Tibial artery (tissue), 4 donors: ENCODE measurements at regions not wholly inside any gene's neighbourhood (a gene's known extent, or its start where the extent isn't known, plus 50 kb on each side); places are given as distances from the start of the nearest gene placed in this dataset.

ENCODE experiments used
- DNase-seq, 2 donors: peaks; one replicate each; pipeline ENCODE4 v3.0.0-alpha.2; 2019
- H3K27ac ChIP-seq, 2 donors: fragments of 200-600 bp; sonication (generic) in 1 of 2; 1 replicate in 1 of 2; 2 replicates in 1 of 2; pipeline ENCODE4 v1.5.1; 2018 to 2019; ENCODE audit warnings: mild to moderate bottlenecking in 1 of 2
- H3K27me3 ChIP-seq, 2 donors: fragments of 200-600 bp; sonication (generic) in 1 of 2; one replicate each; pipeline versions ENCODE4 v1.5.1 to v1.6.0; 2016 to 2019
- H3K36me3 ChIP-seq, 3 donors: fragments of 200-600 bp; sonication (generic) in 2 of 3; one replicate each; pipeline ENCODE4 v1.5.1; 2016 to 2019; ENCODE audit warnings: mild to moderate bottlenecking in 2 of 3
- H3K4me1 ChIP-seq, 4 donors: fragments of 200-600 bp; sonication (generic) in 2 of 4; 1 replicate in 3 of 4; 2 replicates in 1 of 4; pipeline ENCODE4 v1.5.1; 2016 to 2019
- H3K4me3 ChIP-seq, 2 donors: fragments of 200-600 bp; sonication (generic) in 1 of 2; 1 replicate in 1 of 2; 2 replicates in 1 of 2; pipeline ENCODE4 v1.5.1; 2018 to 2019; ENCODE audit warnings: mild to moderate bottlenecking in 2 of 2
- H3K9me3 ChIP-seq, 3 donors: fragments of 200-600 bp; sonication (generic) in 1 of 3; one replicate each; pipeline ENCODE4 v1.5.1; 2016 to 2019
- CTCF ChIP-seq, 2 experiments: fragments of 200-600 bp in 1 of 2; fragments of 450-650 bp in 1 of 2; IDR thresholded peaks; one replicate each; pipeline ENCODE4 v1.5.1; 2017 to 2019; ENCODE audit warnings: antibody characterized with exemption in 2 of 2, mild to moderate bottlenecking in 1 of 2, moderate library complexity in 1 of 2
- intact Hi-C: fragments of 100-400 bp; cut with DNase I; formaldehyde crosslinking; loops from one replicate; pipeline ENCODE4 v1.15.0; 2023; ENCODE audit warnings: low total_unique reads

GRCh38 chr20:12466915-12467314, 541.9 kb upstream of the SPTLC3 start:
- no peak overlapping the region for H3K27ac ChIP-seq
- no peaks in the 10 kb centered on the region for H3K9me3 ChIP-seq
- no peak for DNase-seq
- no peak overlapping the region for H3K4me3 ChIP-seq
- H3K27me3 ChIP-seq, result no peaks in the 10 kb centered on the region
- intact Hi-C loops, result no loop called here
- no peaks in the 10 kb centered on the region for H3K36me3 ChIP-seq
- H3K4me1 ChIP-seq, result no peaks in the 10 kb centered on the region
- TF ChIP-seq CTCF (IDR thresholded peaks at IDR 0.05), result no peak

GRCh38 chr20:12467758-12468157, 541.0 kb upstream of the SPTLC3 start:
- DNase-seq, result no peak
- H3K27ac ChIP-seq, result no peak overlapping the region
- no peak overlapping the region for H3K4me3 ChIP-seq
- intact Hi-C loops, result no loop called here
- no peak for TF ChIP-seq CTCF (IDR thresholded peaks at IDR 0.05)
- no peaks in the 10 kb centered on the region for H3K36me3 ChIP-seq
- no peaks in the 10 kb centered on the region for H3K9me3 ChIP-seq
- H3K4me1 ChIP-seq, result no peaks in the 10 kb centered on the region
- no peaks in the 10 kb centered on the region for H3K27me3 ChIP-seq

GRCh38 chr20:12482661-12483060, 526.1 kb upstream of the SPTLC3 start:
- Histone ChIP-seq H3K9me3 (peaks cover 0 to 9% (median 0%) of the 10 kb centered on the region in 3 donors), H3K36me3 (no peaks in the 10 kb centered on the region), H3K27ac (no peak overlapping the region), H3K4me3 (no peak overlapping the region), H3K4me1 (no peaks in the 10 kb centered on the region), H3K27me3 (no peaks in the 10 kb centered on the region)
- no peak for DNase-seq
- TF ChIP-seq CTCF (IDR thresholded peaks at IDR 0.05), result no peak
- intact Hi-C loops, result no loop called here

DNA sequence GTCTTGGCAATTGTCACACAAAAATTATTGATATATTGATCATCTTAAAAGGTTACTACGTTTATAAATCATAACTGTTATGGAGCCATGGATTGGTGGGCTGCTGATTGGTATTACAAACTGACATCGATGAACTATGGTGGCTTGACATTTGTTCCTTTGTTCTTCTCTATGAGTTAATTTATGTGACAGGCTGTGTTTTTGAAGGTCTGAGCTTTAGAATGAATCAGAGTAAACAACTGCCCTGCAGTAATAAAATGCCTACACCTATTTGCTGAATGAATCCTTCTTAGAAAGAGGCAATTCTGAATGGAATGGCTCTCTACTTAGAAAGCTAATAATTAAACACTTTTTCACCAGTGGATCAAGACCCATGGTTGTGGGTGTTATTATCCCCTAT, 506.3 kb upstream of the SPTLC3 start:
- Histone ChIP-seq H3K4me1 (no peaks in the 10 kb centered on the region), H3K27me3 (no peaks in the 10 kb centered on the region), H3K4me3 (no peak overlapping the region), H3K27ac (no peak overlapping the region), H3K9me3 (no peaks in the 10 kb centered on the region), H3K36me3 (no peaks in the 10 kb centered on the region)
- no peak for TF ChIP-seq CTCF (IDR thresholded peaks at IDR 0.05)
- no peak for DNase-seq
- intact Hi-C loops, result no loop called here

DNA sequence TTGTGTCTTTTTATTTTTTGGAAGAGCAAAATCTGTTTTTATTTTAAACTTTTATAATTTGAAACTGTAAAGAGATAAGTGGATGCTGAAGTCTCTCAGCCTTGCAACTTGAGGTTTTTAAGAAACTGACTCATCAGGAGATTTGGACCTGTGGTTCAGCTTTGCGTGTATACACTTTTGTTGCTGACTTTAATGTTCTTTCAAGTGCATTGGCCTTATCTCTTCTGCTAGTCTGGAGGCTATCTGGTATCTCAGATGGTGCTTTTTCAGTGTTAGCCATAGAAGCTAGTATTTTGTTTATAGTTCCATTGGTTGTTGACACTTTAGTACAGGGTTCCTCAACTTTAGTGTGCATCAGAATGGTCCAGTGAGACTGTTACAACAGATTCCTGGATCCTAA, 504.0 kb upstream of the SPTLC3 start:
- H3K27me3 ChIP-seq, result no peaks in the 10 kb centered on the region
- no peak for DNase-seq

More for the DNA sequence above, 504.0 kb upstream of the SPTLC3 start:
- no peak overlapping the region for H3K27ac ChIP-seq
- H3K9me3 ChIP-seq, result no peaks in the 10 kb centered on the region
- TF ChIP-seq CTCF (IDR thresholded peaks at IDR 0.05), result no peak
- H3K36me3 ChIP-seq, result no peaks in the 10 kb centered on the region
- no peaks in the 10 kb centered on the region for H3K4me1 ChIP-seq
- intact Hi-C loops, result no loop called here
- no peak overlapping the region for H3K4me3 ChIP-seq
